CD4-positive, alpha-beta T cell treated with Interleukin-12 subunit alpha and Interleukin-12 subunit beta, for 1 hour (primary cell): ENCODE measurements at regions not wholly inside any gene's neighbourhood (a gene's known extent, or its start where the extent isn't known, plus 50 kb on each side); places are given as distances from the start of the nearest gene placed in this dataset.
"Not testable (repeated sequence)": the region's sequence is repeated elsewhere in the genome, so short reads cannot be mapped to it uniquely, and the experiment has no call there.

Experiments used
- DNase-seq: peaks from one replicate; pipeline ENCODE4 v3.0.0-alpha.2; 2020

DNA sequence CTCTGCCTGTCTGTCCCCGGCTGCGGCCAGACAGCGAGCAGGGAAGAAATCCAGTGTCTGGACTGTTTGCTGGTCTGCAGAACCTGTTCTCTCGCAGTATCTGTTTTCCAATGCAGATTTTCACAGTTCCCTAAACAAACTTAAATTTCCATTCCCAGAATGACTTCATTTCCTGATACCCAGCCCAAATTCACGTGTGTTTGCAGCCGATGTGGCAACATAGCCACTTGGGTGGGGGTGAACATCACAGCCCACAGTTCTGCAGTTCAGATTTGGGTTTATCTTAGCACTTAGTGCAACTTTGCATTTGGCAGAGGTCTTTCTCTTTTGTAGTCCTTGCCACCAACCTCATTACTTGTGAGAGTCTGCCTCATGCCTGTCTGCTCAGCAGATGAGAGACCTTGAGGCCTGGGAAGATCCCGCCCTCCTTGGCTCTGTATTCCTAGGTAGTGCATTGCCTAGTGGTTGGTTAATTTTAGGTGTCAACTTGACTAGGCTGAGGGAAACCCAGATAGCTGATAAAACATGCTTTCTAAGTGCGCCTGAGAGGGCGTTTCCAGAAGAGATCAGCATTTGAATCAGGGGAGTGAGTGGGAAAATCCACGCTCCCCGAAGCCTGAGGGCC is 122.8 kb upstream of the FAM20C start:
- DNase-seq = not testable (repeated sequence)

- not testable (repeated sequence) for DNase-seq
Observed at GRCh38 chr7:70207-70606, 122.2 kb upstream of the FAM20C start.

- DNase-seq = not testable (repeated sequence)
Observed at GRCh38 chr7:70989-71388, 121.4 kb upstream of the FAM20C start.

DNA sequence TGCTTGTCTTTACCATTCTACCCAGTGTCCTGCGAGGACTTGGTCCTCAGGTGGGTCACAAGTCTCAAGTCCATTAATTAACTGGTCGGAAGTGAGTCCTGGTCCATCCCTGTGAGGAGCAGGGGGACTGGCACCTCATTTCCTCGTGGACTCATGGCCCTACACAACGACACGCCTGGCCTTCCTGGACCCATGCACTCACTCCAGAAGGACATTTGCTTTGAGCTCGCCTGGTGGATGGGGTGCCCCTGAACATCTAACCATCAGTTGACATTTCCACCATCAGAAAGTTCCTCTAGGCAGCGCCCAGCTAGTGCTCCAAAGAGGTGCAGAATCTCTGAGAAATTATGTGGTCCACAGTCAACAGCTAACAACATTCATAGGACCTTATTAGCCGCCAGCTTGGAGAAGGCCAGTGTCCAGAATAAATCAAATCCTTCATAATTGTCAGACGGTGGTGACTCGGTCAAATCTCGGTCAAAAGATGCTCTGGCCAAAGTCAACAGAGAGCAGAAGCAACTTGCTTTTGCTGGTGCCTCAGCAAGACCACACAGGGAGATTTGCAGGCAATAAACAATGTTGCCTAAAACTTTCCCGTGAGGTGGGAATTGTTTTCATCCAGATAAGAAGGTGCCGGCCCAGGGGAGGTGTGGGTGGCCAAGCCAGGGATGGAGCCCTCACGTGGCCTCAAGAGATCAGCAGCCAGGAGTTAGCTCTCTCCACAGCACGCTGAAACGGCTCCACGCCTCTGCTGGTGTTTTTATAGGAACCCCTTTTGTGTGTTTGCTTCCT is 119.9 kb upstream of the FAM20C start:
- DNase-seq = not testable (repeated sequence)

DNA sequence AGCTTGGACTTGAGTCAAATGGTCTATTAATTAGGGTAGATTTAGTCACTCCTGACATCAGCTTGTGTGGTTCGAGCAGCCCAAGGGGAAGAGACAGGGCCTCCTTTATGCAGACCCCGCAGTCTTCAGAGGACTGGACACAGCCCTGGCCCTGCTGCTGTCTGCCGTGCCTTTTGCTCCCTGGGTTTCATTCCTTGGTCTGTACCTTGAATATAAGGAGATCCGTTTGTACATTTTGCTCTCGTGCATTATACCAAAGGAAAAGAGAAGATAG is 119.4 kb upstream of the FAM20C start:
- DNase-seq = not testable (repeated sequence)

DNA sequence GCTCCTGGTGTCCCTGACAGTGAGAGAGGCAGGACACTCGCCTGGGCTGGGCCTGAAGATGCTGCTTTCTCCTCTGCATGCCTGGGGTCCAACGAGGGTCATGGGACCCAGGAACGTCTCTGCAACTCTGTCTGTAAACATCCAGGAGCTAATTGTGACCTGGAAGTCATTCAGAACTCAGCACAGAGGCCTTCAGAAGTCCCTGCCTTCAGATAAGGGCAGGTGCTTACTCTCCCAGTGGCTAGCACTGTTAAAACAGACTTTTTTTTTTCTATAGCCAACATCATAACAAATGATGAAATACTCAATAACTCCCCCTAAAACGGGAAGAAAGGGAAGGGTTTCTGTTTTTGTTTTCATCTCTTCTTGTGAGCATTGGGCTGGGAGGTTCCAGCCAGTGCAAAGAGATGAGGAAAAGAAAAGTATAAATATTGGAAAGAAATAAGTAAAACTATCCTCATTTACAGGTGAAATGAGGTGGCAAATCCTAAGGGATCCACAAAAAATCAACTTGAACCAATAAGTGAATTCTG is 118.3 kb upstream of the FAM20C start:
- not testable (repeated sequence) for DNase-seq

DNA sequence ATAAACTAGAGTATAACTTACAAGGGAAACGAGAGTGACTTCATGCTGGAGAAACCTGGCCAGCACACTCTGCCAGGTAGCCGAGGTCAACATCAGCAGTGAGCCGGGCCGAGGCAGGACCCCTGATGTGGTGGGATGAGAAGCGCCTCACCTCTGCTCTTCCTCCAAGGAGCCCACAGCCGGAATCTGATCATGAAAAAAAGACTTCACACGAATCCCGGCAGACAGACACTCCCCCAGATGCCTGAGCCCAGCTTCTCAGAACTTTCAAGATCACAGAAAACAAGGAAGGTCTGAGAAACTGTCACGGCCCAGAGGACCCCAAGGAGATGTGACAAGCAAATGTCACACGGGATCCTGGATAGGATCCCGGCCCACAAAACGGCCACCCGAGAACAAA is 116.9 kb upstream of the FAM20C start:
- not testable (repeated sequence) for DNase-seq

- not testable (repeated sequence) for DNase-seq
Observed at GRCh38 chr7:76202-76601, 116.2 kb upstream of the FAM20C start.

- not testable (repeated sequence) for DNase-seq
Observed at GRCh38 chr7:76829-77395, 115.5 kb upstream of the FAM20C start.

DNA sequence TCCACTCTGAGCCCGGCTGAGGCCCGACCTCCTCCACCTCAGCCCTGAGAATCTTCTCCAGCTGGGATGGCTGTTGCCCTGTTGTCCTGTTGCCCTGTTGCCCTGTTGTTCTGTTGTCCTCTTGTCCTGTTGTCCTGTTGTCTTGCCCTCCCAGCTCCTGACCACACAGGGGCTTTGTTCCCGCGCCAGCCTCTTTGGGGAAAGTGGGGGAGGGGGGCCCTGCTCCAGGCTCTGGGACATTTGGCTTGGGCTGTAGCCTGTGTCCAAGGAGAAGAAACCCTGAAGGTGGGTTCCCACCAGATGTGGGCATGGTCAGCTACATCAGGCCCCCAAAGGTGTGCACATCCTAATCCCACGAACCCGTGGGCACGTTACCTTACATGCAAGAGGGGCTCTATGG is 113.5 kb upstream of the FAM20C start:
- not testable (repeated sequence) for DNase-seq

DNA sequence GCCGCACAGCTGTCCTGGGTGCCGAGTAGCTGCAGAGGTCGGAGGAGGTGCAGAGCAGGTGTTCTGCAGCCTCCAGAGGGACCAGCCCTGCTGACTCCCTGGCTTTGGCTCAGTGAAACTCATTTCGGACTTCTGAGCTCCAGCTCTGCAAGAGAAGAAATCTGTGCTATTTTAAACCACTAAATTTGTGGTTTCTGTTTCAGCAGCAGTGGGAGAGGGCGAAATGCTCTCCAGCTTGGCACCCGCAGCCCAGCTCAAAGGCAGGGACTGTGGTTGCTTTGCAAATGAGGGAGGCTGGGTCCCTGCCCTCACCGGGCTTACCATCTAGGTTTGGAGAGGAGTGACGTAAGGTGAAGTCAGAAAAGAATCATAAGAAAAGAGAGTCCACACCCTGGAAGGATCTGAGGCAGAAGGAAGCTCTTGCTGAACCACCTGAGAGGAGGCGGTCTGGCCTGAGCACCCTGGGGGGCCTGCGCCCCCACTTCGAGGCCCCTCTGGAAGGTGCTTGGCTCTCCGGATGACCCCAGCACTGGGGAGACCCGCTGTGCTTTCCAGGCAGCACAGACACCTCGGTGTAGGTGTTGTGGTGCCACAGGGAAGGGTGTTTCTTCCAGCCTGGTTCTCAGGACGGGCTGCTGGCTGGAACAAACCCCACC is 112.8 kb upstream of the FAM20C start:
- DNase-seq = not testable (repeated sequence)

- DNase-seq = no peak
Observed at GRCh38 chr7:80259-81067, 111.9 kb upstream of the FAM20C start.

- DNase-seq = no peak
Observed at GRCh38 chr7:81068-81925, 111.1 kb upstream of the FAM20C start.

GRCh38 chr7:81926-82756 is 110.2 kb upstream of the FAM20C start:
- no peak for DNase-seq

GRCh38 chr7:82757-83155 is 109.6 kb upstream of the FAM20C start:
- no peak for DNase-seq

- no peak for DNase-seq
Observed at GRCh38 chr7:83441-83840, 108.9 kb upstream of the FAM20C start.

DNA sequence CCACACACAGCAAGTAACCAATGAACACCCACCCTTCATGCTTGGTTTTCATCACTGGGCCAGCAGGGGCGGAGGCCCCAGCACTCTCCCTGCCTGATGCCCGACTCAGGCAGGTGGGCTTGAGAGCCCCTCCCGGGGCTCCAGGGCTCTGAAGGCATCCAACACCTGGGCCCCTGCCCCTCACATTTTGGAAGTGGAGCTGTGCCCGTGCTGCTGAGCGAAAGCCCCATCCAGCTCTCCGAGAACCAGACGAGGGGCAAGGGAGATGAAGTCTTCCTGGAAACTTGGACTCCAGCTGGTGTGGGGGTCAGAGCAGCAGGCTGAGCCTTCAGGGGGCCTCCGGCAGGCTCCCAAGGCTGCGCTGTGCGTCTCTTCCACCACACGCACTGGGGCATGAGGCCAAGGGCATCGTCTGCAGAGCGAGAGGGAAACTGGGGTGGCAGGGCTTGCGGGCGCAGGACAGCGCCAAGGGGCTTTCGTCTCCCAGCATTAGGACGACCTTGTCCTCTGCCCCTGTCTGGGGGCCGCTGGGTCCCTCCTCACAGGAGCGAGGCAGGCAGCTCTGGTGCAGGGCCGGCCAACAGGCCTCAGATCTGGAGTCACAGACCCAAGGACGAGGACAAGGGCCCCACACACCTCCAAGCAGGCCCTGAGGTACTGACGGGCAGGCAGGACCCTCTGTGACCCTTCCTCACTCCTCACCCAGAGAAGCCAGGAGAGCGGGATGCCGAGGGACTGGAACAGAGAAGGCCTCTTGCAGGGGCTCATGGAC is 108.3 kb upstream of the FAM20C start:
- DNase-seq = no peak

DNA sequence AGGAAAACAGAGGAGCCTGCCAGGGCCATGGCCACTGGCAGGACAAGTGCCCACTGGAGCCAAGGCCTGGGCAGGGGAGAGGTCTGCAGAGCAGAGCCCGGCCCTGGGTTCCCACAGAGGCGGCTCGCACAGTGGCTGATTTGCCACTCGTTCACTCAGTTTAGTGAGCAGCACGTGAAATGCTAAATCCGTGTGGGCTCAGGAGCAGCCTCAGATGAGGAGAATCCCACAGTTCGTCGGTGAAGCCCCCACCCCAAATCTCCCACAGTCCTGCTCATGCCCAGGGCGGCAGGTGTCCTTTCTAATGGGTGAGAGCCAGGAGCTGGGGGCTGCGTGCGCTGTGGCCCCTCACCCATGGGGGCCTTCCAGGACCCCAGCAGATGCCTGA is 107.7 kb upstream of the FAM20C start:
- no peak for DNase-seq

GRCh38 chr7:85074-85882 is 107.1 kb upstream of the FAM20C start:
- DNase-seq = no peak
